ENCODE measurements at regions not wholly inside any gene's neighbourhood (a gene's known extent, or its start where the extent isn't known, plus 50 kb on each side); places are given as distances from the start of the nearest gene placed in this dataset.

DNA sequence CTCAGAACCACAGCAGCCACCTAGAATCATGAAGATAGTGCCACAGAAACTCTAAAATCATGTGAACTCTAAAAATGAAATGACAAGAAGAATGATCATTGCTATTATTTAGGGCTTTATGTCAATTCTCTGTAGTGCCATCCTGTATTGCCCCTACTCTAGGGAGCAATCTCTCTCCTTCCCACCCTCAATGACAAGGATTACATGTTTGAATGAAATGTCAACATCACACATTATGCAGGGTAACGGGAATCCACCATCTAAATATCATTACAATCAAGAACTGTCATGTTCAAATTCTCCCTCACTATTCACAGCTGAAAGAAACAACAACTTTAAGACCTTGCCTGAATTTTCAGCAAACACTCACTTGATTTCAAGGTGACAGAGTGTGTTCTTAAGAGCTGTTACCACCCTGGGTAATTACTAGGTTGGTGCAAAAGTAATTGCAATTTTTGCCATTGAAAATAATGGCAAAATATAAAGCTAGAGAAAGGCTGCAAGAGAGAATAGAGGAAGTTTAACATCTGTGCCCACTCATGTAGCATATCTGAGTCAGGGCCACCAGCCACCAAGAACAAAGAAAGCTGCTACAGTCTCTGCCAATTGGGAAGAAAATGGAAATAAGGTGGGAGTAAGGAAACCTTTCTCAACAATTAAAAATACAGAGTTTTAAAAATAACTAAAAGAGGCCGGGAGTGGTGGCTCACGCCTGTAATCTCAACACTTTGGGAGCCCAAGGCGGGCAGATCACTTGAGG, 112.8 kb upstream of the PSMD7 start:
- DNase-seq = peak in 2 of 58 donors; percentile 5 to 26

DNA sequence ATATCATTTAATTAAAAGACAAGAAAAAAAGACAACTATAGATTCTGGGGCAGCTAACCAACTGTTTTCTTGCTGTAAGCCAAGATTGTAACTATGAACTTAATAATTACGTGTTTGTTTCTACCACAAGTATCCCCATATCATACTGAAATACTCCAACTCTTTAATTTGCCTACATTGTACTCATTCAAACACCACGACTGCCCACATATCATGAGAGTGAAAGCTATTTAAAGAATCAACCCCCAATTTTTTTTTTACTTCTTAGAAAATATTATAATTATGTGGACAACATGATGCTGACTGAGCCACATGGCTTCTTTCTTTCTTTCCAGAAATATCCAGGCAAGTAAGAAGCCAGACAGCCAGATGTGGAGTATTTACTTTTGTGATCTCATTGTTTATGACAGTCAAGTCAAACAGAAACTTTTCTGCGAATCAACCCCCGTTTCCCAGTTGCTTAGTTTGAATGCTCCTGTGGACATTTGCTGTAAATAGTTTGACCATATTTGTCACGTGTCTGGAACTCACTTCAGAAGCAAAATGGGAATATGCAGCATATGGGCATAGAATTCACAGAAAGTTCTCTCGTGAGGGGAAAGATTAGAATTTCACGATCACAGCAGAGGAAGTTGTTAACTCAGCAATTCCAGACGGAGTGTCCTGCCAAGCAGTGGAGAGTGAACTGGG, 126.8 kb upstream of the PSMD7 start:
- no peak for DNase-seq

DNA sequence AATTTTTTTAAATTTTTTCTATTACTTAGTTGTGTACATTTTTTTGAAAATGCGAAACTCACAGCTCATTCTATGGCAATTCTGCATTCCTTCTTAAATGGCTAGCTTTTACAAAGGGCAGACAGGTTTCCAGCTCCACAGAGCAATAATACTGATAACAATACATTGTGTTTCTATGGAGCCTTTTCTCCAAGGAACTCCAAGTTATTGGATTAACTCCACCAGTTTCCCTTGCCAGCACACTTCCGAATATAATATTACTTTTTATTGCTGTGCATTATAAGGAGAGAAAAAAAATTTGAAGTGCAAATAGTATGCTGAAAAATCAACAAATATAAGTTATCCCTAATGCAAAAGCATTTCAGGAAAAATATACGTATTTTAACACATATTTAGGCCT, 127.5 kb upstream of the PSMD7 start:
- DNase-seq = no peak

DNA sequence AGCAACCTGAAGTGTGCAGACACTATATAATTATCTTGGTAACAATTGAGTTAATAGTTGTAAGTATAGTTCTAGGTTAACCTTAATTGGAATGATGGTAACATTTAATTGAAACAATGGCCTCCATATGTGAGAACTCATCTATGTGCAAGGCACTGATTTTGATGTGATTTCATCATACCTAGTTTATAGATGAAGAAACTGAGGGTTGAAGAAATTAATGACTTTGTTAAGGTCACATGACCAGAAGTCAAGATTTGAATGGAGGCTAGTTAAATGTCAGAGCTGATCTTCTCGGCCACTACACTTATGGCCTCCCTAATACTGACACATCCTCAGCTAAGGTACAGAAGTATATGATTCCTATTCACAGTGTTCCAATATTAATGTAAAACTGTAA, 128.2 kb upstream of the PSMD7 start:
- no peak for DNase-seq

DNA sequence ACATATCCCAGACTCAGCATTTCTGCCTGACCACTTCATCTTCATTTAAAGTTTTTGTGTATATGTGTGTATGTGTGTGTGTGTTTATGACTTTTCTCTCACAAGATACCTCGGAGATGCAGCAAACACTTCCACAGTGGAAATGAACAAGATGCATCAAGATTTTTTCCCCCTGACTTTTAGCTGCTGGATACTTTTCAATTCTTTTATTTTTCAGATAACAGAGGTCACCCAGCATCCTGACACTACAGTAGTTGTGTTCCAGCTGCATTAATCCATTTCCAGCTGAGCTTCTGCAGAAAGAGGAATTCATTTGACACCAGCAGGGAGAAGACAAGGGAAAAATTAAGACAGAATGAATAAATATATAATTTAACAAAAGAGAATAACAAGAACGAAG, 130.2 kb upstream of the PSMD7 start:
- DNase-seq = no peak

DNA sequence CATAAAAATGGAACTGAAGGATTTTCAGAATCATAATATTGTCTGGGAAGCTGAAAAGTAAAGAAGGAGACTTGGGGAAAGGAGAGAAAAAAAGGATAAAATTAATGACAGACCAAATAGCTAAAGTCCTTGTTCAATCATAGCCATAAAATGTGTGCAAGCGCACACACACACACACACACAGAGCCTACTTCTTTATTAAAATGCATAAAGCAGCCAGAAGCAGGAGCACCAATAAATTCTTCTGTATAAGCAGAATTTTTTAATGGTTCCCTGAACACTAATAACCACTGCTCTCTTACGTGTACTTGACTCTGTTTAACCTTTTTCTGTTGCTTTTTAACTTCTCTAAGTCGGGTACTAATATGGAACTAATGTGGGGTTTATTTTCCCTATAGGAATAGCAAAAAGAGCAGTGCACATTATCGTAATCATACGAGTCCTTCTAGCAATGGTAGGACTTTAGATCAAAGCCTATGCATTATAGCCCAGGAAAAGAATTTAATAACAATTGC, 131.0 kb upstream of the PSMD7 start:
- no peak for DNase-seq

DNA sequence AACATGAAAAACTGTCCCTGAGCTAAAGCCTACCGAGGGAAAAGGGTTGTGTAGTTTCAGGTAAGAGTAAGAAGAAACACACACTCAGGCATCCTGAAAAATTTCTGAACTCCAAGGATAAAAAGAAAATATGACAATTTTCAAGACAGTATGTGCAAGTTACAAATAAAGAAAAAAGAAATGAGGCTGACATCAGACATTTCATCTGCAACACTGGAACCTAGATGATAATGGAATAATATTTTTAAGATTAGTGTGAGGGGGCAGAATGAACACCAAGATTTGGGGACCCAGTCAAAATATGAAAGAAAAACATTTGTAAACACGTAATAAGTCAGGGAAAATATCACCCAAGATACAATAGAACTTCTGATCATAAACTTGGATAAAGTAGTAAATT, 135.9 kb upstream of the PSMD7 start:
- no peak for DNase-seq

DNA sequence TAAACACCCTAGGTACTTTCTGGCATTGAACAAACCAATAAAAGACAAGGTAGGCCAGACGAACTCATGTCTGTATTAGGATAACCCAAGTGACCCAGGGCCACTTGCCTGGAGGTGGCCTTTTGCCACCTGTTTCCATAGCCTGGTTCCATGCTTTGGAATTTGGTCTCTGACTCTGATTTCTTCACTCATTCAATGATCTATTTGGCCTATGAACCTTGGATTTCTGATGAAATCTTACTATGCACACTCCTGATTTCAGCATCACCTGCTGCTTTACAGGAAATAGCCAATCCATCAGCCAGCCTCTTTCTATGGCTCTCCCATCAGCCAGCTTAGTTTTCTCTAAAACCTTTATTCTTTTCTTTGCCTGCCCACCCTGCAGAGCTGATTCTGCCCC, 142.8 kb upstream of the PSMD7 start:
- no peak for DNase-seq

DNA sequence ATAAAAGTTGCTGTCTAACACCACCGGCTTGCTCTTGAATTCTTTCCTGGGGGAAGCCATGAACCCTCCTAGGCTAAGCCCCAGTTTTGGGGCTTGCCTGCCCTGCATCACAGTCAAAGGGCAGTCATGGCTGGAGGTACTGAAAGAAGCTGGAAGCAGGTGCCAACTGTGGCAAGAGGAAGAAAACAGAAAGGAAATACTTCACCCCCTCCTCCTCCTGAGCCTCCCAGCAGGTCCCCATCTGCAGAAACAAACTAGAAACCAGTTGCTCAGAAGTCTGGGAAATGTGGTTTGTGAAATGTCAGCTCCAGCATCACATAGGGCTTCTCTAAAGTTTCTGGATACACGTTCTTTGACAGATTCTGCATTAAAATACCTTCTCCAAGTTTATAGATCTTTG, 150.0 kb upstream of the PSMD7 start:
- no peak for DNase-seq

DNA sequence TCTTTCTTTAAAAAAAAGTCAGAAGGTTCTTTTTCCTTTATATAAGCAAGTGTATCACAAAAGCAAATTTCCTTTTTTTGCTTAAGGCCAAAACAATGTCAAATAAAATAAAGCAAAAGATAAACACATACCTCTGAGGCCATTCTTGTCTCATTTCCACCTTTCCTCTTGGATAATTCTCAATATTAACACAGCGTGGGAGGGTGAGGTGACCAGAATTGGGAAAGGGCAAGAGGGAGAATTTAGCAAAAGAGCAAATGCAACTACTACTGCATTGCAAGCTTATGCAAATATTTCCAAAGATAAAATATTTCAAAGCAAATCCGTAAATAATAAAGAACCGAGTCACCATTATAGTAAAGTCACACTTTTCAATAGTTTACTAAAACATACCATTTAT, 153.4 kb upstream of the PSMD7 start:
- DNase-seq = no peak

DNA sequence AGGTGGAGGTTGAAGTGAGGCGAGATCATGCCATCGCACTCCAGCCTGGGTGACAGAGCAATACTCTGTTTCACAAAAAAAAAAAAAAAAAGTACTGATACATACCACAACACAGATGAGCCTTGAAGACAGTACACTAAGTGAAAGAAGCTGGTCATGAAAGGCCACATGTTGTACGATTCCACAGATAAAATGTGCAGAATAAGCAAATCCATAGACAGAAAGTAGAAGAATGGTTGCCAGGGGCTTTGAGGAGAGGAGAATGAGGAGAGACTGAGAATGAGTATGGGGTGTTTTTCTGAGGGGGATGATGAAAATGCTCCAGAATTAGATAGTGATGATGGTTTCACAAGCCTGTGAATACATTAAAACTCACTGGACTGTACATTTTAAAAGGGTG, 155.6 kb upstream of the PSMD7 start:
- no peak for DNase-seq

DNA sequence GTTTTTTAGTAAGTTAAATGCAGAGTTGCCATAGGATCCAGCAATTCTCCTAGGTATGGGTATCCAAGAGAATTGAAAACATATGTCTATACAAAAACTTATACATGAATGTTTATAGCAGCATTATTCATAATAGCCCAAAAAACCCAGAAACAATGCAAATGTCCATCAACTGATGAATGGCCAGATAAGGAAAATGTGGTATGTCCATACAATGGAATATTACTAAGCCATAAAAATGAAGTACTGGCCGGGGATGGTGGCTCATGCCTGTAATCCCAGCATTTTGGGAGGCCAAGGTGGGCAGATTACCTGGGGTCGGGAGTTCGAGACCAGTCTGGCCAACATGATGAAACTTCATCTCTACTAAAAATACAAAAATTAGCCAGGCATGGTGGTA, 156.1 kb upstream of the PSMD7 start:
- no peak for DNase-seq

DNA sequence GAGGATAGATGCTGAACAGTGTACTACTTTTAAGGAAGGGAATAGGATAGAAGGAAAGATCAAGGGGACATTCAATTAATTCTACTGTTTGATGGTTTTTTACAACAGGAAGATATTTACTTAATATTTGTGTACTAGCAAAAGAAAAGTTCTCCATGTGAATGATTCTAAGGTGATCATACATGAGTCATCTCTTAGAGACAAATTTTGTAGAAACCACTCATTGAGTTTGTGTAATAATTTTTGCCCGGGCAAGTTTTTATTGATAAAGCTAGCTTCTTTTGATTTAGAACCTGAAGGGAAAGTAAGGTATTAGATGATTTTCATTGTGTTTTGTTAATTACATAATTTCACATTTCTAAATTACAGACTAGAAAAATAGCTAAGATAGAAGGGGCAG, 172.8 kb upstream of the PSMD7 start:
- DNase-seq = no peak

DNA sequence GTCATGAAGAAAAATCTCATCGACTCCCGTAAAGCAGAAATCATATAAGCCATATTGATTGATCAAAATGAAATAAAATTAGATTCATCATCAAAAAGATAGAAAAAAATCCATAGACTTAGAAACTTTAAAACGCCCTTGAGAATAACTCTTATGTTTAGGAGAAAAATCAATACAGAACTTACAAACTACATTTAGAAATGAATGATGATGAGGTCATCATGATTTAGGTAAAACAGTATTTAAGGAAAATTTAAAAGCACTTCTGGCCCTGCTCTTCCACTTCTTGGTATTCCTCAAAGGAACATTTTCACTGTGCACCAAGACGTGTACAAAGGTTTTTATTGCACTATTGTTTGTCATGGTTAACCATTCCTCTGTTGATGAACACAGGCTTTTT, 173.4 kb upstream of the PSMD7 start:
- no peak for DNase-seq

DNA sequence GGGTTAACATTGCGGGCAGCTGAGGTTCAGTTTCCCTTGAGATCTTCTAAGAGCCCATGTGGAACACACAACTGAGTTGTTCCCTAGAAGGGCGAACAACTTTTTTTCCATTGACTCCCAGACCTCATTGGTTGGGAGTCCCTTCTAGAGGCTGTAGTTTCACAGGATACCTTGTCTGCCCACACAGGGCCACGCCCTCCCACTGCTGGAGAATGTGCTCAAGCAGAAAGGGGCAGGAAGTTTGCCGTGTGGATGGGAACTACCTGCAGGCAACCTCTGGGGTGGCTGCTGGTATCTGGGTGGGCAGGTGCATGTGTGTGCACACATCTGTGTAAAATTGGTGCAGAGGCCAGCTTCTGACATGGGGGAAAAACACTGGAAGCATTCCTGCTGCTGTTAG, 178.8 kb upstream of the PSMD7 start:
- no peak for DNase-seq

DNA sequence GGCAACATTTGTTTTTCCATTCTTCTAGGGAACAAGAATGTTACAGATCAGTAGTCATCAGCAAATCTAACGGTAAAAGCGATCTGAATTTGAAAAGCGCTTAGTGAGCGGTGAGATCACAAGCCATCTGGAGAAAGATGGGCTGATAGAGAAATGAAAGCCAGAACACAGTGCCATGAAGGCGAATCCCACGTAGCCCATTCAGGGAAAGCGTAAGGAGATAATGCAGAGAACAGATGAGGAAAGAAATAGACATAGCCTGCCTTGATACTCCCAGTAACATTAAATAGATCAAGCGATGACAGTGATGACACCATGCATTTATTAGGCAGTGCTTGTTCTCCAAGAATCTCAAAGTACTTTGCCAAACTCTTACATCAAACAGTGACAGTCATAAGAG, 183.1 kb upstream of the PSMD7 start:
- peak in 1 of 58 donors; percentile 0 for DNase-seq

DNA sequence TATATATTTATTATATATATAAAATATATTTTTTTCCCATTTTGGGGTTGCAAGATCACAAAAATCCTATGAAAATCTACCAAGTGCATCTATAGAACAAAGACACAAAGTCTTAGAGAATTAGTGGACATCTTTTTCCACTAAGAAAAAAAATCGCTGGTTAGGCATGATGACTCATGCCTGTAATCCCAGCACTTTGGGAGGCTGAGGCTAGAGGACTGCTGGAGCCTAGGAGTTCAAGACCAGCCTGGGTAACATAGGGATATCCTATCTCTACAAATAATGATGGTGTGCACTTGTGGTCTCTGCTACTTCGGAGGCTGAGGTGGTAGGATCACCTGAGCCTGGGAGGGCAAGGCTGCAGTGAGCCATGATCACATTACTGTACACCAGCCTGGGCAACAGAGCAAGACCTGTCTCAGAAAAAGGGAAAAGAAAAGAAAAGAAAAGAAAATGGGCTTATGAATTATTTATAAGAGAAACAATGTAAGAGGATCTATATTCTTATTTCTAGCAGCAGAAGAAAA, 185.1 kb upstream of the PSMD7 start:
- no peak for DNase-seq

DNA sequence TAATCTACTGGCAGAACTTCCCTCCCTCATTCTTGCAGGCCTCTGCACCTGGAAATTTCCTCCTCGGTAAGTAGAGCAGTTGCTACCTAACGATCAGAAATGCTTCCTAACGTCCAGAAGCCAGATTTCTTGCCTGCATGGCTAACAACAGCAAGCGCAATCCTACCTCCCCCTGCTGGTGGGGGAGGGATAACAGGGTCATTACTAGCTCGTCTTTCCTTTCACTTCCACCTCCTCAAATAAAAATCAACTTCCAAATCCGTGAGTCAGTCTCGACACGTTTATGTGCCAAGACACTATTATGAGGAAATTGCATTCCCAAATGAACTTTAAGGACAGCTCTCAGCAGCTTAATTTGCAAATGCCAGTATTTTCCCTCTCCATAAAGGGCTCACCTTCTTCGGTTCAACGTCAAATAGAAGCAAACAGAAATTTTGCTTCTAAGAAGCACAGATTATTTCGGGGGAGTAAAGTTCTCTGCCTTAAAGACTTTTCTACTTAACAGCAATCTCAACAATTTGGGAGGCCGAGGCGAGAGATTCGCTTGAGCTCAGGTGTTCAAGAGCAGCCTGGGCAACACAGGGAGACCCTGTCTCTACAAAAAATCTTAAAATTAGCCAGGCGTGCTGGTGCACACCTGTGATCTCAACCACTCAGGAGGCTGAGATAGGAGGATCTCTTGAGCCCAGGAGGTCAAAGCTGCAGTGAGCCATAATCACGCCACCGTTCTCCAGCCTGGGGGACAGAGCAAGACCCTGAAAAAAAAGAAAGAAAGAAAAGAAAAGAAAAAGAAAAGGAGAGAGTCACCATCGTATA, 188.6 kb upstream of the PSMD7 start:
- peak in 6 of 58 donors; percentile 0 to 4 (median 2) for DNase-seq

DNA sequence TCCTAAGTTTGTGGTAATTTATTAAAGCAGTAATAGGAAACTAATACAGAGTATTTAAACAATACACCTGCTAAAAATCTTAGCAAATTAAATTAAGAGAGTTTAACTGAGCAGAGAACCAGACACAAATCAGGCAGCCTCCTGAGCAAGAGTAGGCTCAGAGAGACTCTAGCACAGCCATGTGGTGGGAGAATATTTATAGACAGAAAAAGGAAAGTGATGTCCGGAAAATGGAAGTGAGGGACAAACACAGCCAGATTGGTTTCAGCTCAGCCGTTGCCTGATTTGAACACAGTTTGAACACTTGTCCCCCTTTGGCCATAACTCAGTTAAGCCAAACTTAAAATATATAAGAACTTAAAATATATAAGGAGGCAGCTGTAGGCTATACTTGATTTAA, 192.6 kb upstream of the PSMD7 start:
- no peak for DNase-seq

DNA sequence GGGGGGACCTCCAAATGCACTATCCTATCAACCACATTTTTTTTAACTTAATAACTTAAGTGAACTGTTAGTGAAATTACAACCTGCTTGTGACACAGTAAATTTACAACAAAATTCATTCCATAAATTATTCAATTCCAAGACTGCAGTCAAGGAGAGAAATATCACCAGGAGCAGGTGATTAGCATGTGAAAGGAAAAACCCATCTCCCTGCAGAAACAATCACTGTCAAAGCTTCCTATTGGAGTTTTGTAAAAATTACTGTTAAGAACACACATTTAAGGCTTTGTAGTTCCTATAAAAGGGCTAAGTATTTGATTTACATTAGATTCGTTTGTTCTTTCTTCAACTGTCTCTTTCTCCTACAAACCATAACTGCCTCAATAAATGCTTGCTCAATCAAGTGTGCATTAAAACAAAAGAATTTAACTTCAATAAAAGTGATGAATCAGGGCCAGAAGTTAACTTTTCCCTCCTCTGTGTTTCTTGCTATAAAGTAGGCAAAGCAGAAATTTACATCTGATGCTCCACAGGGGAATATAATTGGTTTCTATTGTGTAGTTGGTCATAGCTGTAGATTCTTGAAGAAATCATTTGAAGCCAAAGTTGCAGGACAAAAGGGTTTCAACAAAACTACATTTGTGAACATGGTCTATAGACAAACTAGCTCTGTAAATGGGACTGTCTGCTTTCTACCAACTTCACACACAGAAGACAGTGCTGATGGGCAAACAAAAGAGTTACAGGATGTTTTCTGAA, 195.1 kb upstream of the PSMD7 start:
- DNase-seq = no peak
